IgD-negative memory B cell (primary cell): ENCODE measurements at regions not wholly inside any gene's neighbourhood (a gene's known extent, or its start where the extent isn't known, plus 50 kb on each side); places are given as distances from the start of the nearest gene placed in this dataset.

Experiments
- H3K27ac Mint-ChIP-seq, 3 donors: one replicate each; pipeline ENCODE4 v1.8.0; 2020 to 2022; ENCODE audit warnings: mild to moderate bottlenecking in 3 of 3, mixed read lengths in 3 of 3, moderate library complexity in 1 of 3
- H3K27me3 Mint-ChIP-seq: one replicate; pipeline ENCODE4 v1.8.0; 2021; ENCODE audit warnings: mixed read lengths
- H3K36me3 Mint-ChIP-seq: one replicate; pipeline ENCODE4 v1.8.0; 2020; ENCODE audit warnings: mild to moderate bottlenecking, mixed read lengths
- H3K4me1 Mint-ChIP-seq, 3 donors: one replicate each; pipeline ENCODE4 v1.8.0; 2020 to 2022; ENCODE audit warnings: mixed read lengths in 3 of 3, mild to moderate bottlenecking in 1 of 3
- H3K4me3 Mint-ChIP-seq, 4 donors: one replicate each; pipeline ENCODE4 v1.8.0; 2020 to 2022; ENCODE audit warnings: mild to moderate bottlenecking in 4 of 4, mixed read lengths in 4 of 4, moderate library complexity in 3 of 4
- H3K9me3 Mint-ChIP-seq, 3 donors: one replicate each; pipeline ENCODE4 v1.8.0; 2020 to 2021; ENCODE audit warnings: mixed read lengths in 3 of 3, mild to moderate bottlenecking in 1 of 3

- Mint-ChIP-seq H3K4me3 (peak overlapping the region in 1 of 4 donors; percentile 83), H3K9me3 (no peaks in the 10 kb centered on the region), H3K27ac (no peak overlapping the region), H3K36me3 (peaks cover 2% of the 10 kb centered on the region), H3K4me1 (no peaks in the 10 kb centered on the region), H3K27me3 (peaks cover 4% of the 10 kb centered on the region)
Observed at GRCh38 chr6:105810105-105810921, 275.8 kb upstream of the PRDM1 start.

DNA sequence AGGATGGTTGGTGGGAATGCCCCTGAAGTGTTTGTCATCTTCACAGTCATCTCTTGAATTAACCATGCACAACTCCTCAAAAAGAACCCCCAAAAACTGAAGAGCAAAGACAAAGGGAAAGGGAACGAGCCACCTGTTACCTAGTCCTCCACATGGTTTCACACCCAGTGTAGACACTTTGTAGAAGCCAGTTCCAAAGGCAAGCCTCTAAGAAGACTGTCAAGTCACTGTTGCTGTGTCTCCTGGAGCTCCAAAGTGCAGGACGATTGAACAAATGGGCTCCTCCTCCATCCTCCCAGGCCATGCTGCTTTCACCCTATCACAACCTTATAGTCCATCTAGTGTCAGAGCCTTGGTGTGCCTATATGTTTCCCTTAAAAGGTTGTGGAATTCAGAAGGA lies 277.6 kb upstream of the PRDM1 start:
- no peaks in the 10 kb centered on the region for H3K9me3 Mint-ChIP-seq
- no peak overlapping the region for H3K4me3 Mint-ChIP-seq
- H3K4me1 Mint-ChIP-seq = no peaks in the 10 kb centered on the region
- no peak overlapping the region for H3K27ac Mint-ChIP-seq
- H3K36me3 Mint-ChIP-seq = peaks cover 2% of the 10 kb centered on the region
- H3K27me3 Mint-ChIP-seq = peaks cover 4% of the 10 kb centered on the region

DNA sequence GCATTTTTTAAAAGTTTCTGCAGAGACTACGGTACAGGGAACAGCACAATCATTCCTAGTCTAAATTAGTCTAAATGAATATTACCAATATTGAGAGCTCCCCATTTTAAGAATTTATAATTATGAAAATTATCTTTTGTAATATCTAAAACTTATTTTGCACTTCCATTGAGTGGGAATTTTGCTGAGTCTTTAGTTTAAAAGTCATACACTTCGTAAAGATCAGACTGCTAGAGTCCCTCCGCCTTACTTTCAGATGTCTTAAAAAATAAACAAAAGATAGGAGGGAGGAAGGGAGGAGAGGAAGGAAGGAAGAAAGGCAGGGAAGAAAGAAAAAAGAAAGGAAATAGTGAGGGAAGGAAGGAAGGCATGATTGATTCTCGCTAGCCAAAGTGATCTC lies 278.2 kb upstream of the PRDM1 start:
- peaks cover 4% of the 10 kb centered on the region for H3K27me3 Mint-ChIP-seq
- no peak overlapping the region for H3K27ac Mint-ChIP-seq
- peaks cover 2% of the 10 kb centered on the region for H3K36me3 Mint-ChIP-seq
- no peak overlapping the region for H3K4me3 Mint-ChIP-seq
- H3K4me1 Mint-ChIP-seq = no peaks in the 10 kb centered on the region
- no peaks in the 10 kb centered on the region for H3K9me3 Mint-ChIP-seq

DNA sequence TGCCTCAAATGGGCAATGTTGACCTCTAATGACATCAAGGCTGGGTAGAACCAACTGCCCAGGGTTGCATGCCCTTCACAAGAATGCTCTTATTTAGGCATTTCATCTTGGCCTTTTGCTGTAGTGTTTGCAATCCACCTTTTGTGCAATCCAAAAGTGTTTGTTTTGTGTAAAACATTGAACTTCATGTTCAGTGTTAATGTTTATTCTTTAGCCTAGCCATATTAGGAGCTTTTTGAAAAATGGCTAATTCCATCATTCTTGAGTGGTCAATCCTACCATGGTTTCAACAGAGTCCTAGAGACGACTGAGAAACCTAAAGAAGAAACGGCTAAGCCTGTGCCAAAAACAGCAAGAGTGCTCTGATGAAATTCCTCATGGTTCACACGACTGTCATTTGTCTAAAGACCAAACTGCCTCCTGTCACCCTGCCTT lies 279.6 kb upstream of the PRDM1 start:
- Mint-ChIP-seq H3K27ac (no peak overlapping the region), H3K36me3 (peaks cover 2% of the 10 kb centered on the region), H3K4me3 (no peak overlapping the region), H3K27me3 (no peaks in the 10 kb centered on the region), H3K4me1 (no peaks in the 10 kb centered on the region), H3K9me3 (no peaks in the 10 kb centered on the region)

- Mint-ChIP-seq H3K27ac (no peak overlapping the region), H3K4me1 (no peaks in the 10 kb centered on the region), H3K27me3 (peaks cover 3% of the 10 kb centered on the region), H3K4me3 (no peak overlapping the region), H3K9me3 (no peaks in the 10 kb centered on the region), H3K36me3 (peaks cover 2% of the 10 kb centered on the region)
Observed at GRCh38 chr6:105805501-105806023, 280.6 kb upstream of the PRDM1 start.

GRCh38 chr6:105804424-105804823 lies 281.7 kb upstream of the PRDM1 start:
- Mint-ChIP-seq H3K27ac (no peak overlapping the region), H3K4me3 (no peak overlapping the region), H3K27me3 (peaks cover 3% of the 10 kb centered on the region), H3K9me3 (peaks cover 0 to 2% (median 0%) of the 10 kb centered on the region in 3 donors), H3K4me1 (no peaks in the 10 kb centered on the region), H3K36me3 (peaks cover 2% of the 10 kb centered on the region)

DNA sequence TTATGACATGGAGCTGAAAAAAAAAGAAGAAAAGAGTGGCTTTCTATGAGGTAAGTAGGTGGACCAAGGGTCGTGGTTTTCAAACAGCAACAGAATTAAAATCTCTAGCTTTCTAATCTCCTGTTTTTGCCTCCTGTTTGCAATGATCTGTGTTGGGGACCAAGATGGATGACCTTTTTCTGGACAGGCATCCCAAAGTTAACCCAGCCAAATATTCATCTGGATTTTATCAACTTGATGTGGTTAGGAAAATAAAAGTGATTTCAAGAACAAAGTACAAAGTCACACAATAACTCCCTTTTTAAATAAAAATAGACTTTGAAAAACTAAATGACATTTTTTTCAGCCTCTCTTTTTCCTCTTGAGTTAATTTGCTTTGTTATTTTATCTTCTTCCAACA lies 282.1 kb upstream of the PRDM1 start:
- H3K9me3 Mint-ChIP-seq = peaks cover 0 to 2% (median 0%) of the 10 kb centered on the region in 3 donors
- no peak overlapping the region for H3K27ac Mint-ChIP-seq
- H3K4me1 Mint-ChIP-seq = no peaks in the 10 kb centered on the region
- H3K27me3 Mint-ChIP-seq = peaks cover 3% of the 10 kb centered on the region
- peaks cover 2% of the 10 kb centered on the region for H3K36me3 Mint-ChIP-seq
- H3K4me3 Mint-ChIP-seq = no peak overlapping the region

DNA sequence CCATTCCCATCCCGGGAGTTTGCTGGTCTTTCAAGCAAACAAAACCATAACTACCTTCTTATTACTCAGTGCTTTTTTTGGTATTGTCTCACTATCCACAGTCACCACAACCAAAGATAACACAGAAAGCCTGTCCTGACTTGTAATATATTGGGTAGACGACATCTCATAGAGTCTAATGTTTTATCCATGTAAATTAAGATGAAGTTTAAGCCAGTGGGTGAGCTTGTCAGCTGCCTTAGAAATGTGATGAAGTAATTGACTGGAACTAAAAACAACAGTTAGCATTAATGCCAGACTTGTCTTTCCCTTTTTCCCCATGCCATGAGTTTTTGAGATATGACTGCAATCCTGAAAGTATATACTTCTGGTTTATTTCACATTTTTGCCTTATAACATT lies 282.7 kb upstream of the PRDM1 start:
- H3K36me3 Mint-ChIP-seq = peaks cover 2% of the 10 kb centered on the region
- peaks cover 3% of the 10 kb centered on the region for H3K27me3 Mint-ChIP-seq
- H3K4me1 Mint-ChIP-seq = no peaks in the 10 kb centered on the region
- no peak overlapping the region for H3K4me3 Mint-ChIP-seq
- H3K9me3 Mint-ChIP-seq = peaks cover 0 to 2% (median 0%) of the 10 kb centered on the region in 3 donors
- no peak overlapping the region for H3K27ac Mint-ChIP-seq

GRCh38 chr6:105802703-105803102 lies 283.4 kb upstream of the PRDM1 start:
- no peaks in the 10 kb centered on the region for H3K4me1 Mint-ChIP-seq
- peaks cover 3% of the 10 kb centered on the region for H3K27me3 Mint-ChIP-seq
- H3K4me3 Mint-ChIP-seq = no peak overlapping the region
- H3K36me3 Mint-ChIP-seq = no peaks in the 10 kb centered on the region
- H3K9me3 Mint-ChIP-seq = peaks cover 0 to 2% (median 0%) of the 10 kb centered on the region in 3 donors
- no peak overlapping the region for H3K27ac Mint-ChIP-seq

DNA sequence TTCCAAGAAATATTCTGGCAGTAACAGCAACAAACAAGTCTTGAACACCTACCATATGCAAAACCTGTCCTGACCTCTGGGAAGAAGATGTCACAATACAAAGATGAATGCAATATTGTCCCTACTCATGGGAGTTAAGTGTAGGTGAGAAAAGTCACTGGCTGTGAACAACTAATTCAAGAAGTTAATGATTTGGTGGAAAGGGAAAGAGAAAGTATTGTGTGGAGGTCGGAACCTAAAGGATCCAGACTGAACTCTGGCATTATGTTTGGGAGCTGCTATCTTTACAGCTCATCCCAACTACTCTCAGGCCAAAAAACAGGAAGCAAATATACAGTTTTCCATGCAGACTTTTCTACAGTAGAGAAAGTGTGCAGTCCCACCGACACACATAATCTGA lies 285.3 kb upstream of the PRDM1 start:
- H3K36me3 Mint-ChIP-seq = no peaks in the 10 kb centered on the region
- peaks cover 3% of the 10 kb centered on the region for H3K27me3 Mint-ChIP-seq
- no peak overlapping the region for H3K4me3 Mint-ChIP-seq
- no peaks in the 10 kb centered on the region for H3K4me1 Mint-ChIP-seq
- H3K9me3 Mint-ChIP-seq = peaks cover 0 to 2% (median 0%) of the 10 kb centered on the region in 3 donors
- H3K27ac Mint-ChIP-seq = no peak overlapping the region

GRCh38 chr6:105800398-105800797 lies 285.7 kb upstream of the PRDM1 start:
- Mint-ChIP-seq H3K9me3 (peaks cover 0 to 2% (median 0%) of the 10 kb centered on the region in 3 donors), H3K4me3 (no peak overlapping the region), H3K4me1 (no peaks in the 10 kb centered on the region), H3K36me3 (no peaks in the 10 kb centered on the region), H3K27me3 (peaks cover 3% of the 10 kb centered on the region), H3K27ac (peak overlapping the region in 1 of 3 donors; percentile 79)

GRCh38 chr6:105799056-105799455 lies 287.1 kb upstream of the PRDM1 start:
- peaks cover 5% of the 10 kb centered on the region for H3K27me3 Mint-ChIP-seq
- no peak overlapping the region for H3K27ac Mint-ChIP-seq
- H3K4me1 Mint-ChIP-seq = no peaks in the 10 kb centered on the region
- no peak overlapping the region for H3K4me3 Mint-ChIP-seq
- no peaks in the 10 kb centered on the region for H3K36me3 Mint-ChIP-seq
- peaks cover 0 to 2% (median 0%) of the 10 kb centered on the region in 3 donors for H3K9me3 Mint-ChIP-seq

GRCh38 chr6:105797983-105798453 lies 288.1 kb upstream of the PRDM1 start:
- Mint-ChIP-seq H3K36me3 (no peaks in the 10 kb centered on the region), H3K27me3 (peaks cover 5% of the 10 kb centered on the region), H3K4me1 (peaks cover 3 to 5% (median 4%) of the 10 kb centered on the region in 3 donors)

DNA sequence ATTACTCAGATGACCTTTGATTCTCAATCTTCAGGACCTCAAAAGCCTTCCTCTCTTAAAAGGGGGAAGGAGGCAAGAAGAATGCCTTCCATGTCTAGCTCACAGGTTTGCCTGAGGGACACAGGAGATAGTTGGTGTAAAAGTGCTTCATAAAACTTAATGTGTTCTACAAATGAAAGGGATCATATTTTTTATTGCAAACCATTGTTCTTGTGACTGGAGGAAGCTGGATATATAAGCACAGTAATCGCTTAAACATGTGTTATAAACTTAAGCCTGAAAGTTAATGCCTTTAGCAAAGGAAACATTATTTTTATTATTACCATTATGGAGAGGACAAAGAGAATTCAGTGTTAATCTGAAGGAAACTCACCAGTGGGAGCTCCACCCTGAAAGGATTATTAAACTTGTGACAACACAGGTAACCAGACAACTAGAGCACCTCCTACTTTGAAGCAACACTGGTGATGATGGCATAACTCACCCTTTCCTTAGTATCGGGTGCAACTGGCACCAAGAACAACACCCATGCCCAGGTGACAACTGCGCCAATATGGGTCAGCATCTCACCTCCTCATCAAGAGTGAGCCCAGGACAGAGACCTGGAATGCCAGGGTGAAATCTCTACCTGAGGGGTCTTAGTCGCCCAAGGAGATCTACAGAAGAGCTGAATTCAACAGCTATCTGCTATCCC lies 288.7 kb upstream of the PRDM1 start:
- Mint-ChIP-seq H3K4me3 (no peak overlapping the region), H3K4me1 (peaks cover 6 to 8% (median 7%) of the 10 kb centered on the region in 3 donors), H3K36me3 (no peaks in the 10 kb centered on the region), H3K27me3 (peaks cover 5% of the 10 kb centered on the region), H3K9me3 (peaks cover 0 to 2% (median 0%) of the 10 kb centered on the region in 3 donors), H3K27ac (no peak overlapping the region)

More at GRCh38 chr6:105797983-105798453, 288.1 kb upstream of the PRDM1 start:
- Mint-ChIP-seq H3K4me3 (no peak overlapping the region), H3K27ac (no peak overlapping the region), H3K9me3 (peaks cover 0 to 2% (median 0%) of the 10 kb centered on the region in 3 donors)

DNA sequence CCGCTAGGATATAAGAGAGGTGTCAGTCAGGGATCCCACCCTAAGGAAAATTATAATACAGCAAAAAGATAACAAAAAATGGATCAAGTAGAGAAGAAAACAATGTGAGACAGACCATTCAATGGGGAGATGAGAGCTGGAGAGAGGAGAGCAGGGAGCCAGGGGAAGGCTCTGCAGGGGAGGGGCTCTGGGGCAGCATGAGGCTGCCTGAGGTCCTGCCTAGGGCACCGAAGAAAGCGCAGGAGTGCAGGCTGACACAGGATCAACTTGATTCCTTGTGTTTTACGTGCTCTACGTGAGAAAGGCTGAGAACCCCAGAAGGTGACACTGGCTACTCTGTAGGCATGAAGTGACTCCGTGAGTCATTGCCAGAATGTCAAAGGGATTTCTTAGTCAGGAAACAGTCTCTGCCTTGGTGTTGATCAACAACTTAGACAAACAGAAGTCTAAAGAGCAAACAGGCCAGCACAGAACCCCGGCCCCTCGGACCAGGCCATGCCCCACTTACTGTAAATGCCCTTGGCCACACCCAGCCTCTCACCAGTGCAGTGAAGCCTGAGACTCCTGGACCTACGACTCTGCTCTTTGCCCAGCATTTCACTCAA lies 290.1 kb upstream of the PRDM1 start:
- Mint-ChIP-seq H3K36me3 (no peaks in the 10 kb centered on the region), H3K27me3 (peaks cover 5% of the 10 kb centered on the region), H3K4me3 (no peak overlapping the region), H3K9me3 (peaks cover 0 to 2% (median 0%) of the 10 kb centered on the region in 3 donors), H3K27ac (no peak overlapping the region), H3K4me1 (peaks cover 14 to 17% (median 15%) of the 10 kb centered on the region in 3 donors)
